ENCODE measurements at regions not wholly inside any gene's neighbourhood (a gene's known extent, or its start where the extent isn't known, plus 50 kb on each side); places are given as distances from the start of the nearest gene placed in this dataset.

DNA sequence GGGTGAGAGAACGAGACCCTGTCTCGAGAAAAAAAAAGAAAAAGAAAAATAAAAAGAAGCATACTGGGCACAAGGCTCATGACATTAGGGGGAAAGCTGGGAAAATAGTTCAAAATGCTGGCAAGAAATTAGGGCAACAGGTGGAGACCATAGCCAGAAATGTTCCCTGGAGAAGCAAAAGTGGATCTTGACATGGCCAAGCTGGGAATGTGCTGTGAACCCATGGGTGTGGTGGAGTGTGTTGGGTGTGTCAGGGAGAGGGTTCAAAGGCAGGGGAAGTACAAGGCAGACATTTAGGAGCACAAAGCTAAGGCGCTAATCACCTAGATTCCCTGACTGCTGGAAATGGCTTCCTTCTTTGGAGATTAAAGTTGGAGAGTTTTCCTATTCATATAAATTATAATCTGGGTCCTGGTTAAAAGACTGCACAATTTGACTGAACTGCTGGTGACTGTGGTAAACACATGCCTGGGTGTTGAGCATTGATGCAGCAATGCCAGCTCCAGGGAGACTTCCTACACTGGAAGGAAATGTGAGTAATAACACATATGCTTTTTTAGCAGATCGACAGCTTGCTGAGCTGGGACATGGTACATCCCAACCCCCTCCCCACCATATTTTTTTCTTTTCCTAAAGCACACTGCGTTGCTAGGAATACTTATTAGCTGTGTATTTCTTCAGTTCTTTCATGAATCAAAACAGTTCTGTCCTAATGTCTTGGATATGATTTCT is 70.1 kb upstream of the ARHGAP21 start:
- no peak for DNase-seq

DNA sequence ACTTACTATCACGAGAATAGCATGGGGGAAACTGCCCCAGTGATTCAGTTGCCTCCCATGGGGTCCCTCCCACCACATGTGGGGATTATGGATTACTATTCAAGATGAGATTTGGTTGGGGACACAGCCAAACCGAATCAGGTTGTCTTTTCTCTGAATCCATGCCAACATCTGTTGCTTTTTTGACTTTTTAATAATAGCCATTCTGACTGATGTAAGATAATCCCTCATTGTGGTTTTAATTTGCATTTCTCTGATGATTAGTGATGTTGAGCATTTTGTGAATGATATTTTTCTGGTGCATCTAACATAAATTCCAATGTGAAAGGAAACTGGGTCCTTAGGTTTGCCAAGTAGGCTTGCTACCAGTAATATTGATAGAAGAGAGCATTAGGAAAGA is 69.0 kb upstream of the ARHGAP21 start:
- no peak for DNase-seq

DNA sequence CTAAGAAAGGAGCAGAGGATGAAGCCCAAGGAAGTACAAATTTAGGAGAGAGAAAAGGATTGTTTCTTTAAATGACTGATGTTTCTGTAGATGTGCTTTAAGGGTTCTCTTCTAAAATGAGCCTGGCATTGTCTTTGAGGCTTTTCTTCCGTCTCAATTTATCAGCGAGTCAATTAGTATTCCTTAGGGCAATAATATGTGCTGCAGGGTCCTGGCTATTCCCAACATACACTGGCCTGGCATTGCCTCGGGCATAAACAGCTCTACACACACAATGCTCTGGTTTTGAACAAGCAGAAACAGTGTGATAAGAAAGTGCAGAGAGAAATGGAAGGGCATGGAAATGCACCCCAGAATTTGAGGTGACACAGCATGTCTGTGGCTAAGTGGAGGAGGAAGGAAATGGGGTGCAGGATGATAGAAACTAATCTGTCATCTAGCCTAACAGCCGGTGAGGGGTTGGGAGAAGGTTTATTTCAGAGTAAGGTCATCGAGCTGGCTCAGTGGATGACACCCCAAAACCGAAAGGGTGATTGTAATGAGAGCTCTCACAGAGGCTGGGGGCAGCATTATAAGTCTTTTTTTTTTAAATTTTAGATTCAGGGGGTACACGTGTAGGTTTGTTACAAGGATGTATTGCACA is 67.5 kb upstream of the ARHGAP21 start:
- DNase-seq = no peak

DNA sequence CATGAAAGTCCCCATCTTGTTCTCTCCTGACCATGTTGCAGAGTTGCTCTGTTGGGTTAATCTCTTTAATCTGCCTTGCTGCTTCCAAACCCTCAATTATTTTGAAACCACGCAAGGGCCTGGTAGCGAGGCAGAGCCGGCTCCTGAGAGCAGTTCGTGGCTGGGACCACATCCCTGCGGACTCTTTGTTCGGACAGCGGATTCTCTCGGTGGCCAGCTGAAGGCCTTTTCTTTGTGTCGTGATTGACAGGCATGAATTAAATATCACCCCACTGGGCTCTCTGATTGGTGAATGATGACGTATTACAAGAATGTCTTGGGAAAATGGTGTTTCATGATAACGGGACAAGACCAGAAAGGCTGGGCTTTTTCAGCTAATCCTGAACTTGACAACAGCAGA is 66.9 kb upstream of the ARHGAP21 start:
- DNase-seq = no peak

DNA sequence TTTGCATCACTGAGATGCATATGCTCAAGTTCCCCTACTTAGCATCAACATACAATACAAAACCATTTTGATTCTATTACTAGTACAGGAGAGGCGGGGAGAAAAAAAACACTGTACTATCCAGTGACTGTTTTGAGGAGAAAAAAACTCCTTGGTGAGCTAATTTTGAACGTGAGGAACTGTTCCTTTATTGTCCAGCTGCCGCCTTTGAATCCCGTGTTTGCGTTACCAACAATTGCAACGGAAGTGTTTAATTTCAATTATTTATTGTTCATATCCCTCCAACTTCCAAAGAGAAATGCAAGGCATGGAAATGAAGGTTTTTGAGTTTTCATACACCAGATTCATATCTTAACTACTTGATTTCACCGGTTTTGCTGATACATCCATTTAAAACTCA is 66.4 kb upstream of the ARHGAP21 start:
- DNase-seq = no peak

DNA sequence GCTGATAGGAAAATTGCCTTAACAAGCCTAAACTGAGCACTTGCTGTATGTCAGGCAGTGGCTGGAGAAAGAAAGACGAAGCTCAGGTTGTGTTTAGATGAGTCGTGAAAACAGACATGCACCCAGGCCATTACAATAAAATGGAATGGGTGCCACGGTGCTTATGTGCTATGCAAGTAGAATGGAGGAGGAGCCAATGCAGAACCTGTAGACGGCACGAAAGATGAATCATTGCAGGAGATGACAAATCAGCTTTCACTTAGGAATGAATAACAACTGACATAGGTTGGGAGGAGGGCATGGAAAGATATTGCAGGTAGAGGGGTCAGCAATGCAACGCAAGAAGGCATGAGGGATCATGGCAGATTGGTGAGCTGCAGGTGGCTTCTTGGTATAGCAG is 61.2 kb upstream of the ARHGAP21 start:
- DNase-seq = no peak

DNA sequence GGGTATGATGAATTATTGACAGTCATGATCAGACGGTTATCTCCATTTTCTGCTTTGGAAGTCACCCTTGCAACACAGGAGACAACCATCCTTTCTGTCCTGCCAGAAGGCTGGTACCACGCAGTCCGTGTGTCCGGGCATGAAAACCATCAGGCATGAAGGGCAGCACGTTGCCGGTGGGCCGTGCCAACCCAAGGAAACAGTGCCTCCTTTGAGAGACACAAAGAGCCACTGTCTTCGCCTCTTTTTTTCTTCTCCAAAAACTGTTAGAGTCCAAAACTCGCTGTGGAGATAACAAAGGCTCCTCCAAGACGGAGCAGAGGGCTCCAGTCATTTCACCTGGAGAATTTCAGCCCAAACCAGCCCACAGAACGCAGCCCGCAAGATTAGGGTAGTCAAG is 60.4 kb upstream of the ARHGAP21 start:
- no peak for DNase-seq

DNA sequence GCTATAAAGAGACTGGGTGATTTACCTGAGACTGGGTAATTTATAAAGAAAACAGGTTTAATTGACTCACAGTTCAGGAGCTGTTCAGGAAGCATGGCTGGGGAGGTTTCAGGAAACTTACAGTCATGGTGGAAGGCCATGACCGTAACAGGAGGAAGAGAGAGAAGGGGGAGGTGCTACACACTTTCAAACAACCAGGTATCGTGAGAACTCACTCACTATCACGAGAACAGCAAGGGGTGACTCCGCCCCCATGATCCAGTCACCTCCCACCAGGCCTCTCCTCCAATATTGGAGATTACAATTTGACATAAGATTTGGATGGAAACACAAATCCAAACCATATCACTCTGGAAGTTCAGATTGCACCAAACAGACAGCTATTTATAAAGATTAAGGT is 59.8 kb upstream of the ARHGAP21 start:
- DNase-seq = no peak

DNA sequence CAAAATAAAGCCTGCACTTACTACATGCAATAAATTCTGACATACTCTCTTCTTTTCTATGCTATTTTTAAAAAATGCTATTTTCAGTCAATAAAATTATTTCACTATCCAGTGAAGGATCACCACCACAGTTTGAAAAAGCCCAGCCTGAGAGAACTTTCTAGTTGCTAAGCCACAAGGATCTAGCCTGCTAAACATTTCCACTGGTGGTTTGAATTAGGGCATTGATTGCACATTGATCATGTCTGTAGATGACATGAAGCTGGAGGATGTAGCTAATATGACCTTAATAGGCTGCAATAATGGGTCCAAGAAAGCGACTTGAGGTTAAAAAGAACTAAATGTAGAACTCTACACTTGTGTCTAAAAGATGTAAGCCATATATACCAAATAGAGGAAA is 56.0 kb upstream of the ARHGAP21 start:
- peak in 2 of 3 donors; percentile 14 to 18 for DNase-seq

DNA sequence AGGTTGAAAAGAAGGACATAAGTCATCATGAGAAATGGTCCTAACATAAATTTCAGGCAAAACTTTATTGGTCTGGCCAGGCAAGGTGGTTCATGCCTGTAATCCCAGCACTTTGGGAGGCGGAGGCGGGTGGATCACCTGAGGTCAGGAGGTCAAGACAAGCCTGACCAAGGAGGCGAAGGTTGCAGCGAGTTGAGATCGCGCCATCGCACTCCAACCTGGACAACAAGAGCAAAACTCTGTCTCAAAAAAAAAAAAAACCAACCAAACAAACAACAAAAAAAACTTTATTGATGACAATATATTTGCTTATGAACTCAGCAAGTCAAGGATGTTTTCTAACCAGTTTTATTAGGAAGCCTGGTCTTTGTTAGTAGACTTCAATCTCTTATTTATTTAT is 54.6 kb upstream of the ARHGAP21 start:
- DNase-seq = no peak

DNA sequence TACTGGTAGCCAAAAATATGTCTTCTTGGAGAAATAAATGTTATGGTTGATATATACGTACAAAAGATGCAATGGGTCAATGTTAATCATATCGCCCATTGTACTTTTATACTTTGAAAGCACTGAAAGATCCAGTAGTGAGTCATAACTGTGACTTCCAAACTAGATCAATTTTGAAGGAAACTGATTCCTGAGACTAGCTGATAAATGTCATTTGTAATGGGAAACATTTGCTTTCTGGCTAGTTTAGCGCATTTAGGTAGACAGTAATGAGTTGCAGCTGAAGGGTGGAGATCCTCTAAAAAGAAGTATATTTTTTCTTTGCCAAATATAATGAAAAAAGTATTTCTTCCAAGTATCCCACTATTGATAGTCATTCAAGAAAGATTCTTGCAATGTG is 53.5 kb upstream of the ARHGAP21 start:
- peak; percentile 68 to 82 (median 76) for DNase-seq

DNA sequence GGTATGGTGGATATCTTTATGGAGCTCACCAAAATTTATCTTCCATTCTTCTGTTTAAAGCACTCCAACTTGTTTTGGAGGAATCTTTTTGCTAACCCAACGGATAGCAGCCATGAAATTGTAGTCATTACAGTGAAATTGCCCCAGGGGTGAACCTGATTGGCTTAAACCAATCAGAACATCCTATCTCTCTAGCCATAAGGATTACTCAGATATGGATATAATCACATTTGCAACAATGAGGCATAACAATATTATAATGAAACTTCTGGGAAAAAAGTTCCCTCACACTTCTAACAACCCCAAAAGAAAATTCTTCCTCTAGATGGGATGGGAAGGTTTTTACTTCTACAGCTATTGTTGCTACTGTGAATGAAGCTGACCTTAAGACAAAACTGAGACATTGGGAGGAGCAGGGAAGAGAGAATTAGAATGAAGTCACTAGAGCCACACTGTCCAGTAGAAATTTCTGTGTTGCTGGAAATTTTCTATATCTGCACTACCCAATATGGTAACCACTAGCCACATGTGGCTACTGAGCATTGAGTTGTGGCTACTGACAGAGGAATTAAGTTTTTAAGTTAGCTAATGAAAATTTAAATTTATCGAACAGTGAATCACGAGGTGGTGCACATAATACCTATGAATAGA is 50.4 kb upstream of the ARHGAP21 start:
- no peak for DNase-seq

All from muscle of back (tissue), 3 donors.